ENCODE measurements at regions not wholly inside any gene's neighbourhood (a gene's known extent, or its start where the extent isn't known, plus 50 kb on each side); places are given as distances from the start of the nearest gene placed in this dataset.

DNA sequence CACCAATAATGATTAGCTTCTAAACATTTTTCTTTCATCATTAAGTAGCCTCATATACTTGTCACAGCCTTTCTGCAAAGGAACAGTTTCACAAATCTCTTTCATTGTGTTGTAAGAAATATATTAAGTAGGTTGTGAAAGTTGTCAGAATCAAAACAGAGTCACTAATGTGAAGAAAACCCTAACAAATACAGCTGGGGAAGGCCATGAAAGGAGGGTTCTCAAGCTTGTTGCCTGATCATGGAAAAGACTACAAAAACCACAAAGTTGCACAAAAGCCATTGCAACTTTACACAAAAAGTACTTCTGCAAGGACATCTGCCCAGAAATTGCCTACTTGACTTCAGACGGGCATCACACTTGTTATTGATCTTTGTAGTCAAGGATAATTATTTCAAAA lies 216.1 kb downstream of the ALDH8A1 start:
- TF ChIP-seq, protein P1, sequence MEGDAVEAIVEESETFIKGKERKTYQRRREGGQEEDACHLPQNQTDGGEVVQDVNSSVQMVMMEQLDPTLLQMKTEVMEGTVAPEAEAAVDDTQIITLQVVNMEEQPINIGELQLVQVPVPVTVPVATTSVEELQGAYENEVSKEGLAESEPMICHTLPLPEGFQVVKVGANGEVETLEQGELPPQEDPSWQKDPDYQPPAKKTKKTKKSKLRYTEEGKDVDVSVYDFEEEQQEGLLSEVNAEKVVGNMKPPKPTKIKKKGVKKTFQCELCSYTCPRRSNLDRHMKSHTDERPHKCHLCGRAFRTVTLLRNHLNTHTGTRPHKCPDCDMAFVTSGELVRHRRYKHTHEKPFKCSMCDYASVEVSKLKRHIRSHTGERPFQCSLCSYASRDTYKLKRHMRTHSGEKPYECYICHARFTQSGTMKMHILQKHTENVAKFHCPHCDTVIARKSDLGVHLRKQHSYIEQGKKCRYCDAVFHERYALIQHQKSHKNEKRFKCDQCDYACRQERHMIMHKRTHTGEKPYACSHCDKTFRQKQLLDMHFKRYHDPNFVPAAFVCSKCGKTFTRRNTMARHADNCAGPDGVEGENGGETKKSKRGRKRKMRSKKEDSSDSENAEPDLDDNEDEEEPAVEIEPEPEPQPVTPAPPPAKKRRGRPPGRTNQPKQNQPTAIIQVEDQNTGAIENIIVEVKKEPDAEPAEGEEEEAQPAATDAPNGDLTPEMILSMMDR (IDR thresholded peaks at IDR 0.05): no peak
- TF ChIP-seq POLR2A (IDR thresholded peaks at IDR 0.05): no peak
